NCI-H2081 treated with DMSO at 0.1 percent for 48 hours (cell line): ENCODE measurements at regions not wholly inside any gene's neighbourhood (a gene's known extent, or its start where the extent isn't known, plus 50 kb on each side); places are given as distances from the start of the nearest gene placed in this dataset.
"Not testable (repeated sequence)": the region's sequence is repeated elsewhere in the genome, so short reads cannot be mapped to it uniquely, and the experiment has no call there.

Experiments used
- DNase-seq: peaks from one replicate; lab custom pipeline; 2025; lab: John Stamatoyannopoulos, UW

DNA sequence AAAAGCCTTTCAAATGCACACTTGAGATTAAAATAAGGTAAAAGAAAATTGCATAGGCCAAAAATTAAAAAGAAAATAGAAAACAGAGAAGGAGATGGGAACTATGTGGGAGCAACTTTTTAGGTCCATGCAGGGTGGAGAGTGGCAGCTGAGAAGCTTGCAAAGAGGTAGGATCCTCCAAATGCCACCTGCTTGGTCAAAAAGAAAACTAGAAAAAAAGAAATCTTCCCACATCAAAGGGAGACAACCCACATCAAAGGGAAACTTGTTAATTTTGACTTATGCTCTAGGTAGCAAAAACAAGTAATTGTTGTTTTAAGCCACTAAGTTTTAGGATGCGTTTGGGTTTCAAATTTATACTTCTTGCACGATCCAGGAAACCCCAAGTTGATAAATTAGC is 342.9 kb downstream of the IL20RB start:
- DNase-seq, result no peak

- no peak for DNase-seq
Observed at GRCh38 chr3:137304313-137305056, 346.7 kb downstream of the IL20RB start.

DNA sequence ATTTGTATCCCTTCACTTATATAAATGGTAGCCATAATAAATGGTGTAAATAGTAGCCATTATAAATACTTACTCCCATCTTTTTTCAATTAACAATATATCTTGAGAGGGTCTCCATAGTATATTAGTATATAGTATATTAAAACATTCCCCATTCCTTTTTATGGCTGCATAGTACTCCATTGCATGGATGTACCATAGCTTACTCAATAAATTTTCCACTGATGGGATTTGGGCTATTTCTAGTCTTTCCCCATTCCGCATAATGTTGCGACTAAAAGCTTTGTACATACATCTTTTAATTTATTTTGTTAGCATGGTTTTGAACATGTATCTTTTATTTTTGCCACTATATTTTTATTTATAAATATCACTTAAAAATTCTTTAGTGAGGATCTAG is 366.3 kb downstream of the IL20RB start:
- DNase-seq, result no peak

DNA sequence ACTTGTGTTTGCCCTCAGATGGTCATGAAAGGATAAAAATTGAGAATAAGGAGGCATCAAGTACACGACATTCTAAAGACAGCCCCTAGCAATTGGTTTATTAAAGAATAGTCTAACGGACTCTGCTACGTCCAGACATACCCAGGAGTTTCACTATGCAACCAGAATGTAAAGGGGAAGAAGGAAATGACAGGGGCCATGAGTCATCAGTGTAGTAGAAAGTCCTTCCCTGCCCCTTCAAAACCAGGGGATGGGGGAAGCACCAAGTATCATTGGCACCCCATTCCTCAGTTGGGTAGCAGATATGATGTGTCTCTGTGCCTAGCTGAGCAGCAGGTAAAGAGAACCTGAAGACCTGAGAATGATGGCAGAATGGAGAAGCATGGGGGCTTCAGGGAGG is 367.4 kb downstream of the IL20RB start:
- DNase-seq, result no peak

- no peak for DNase-seq
Observed at GRCh38 chr3:137325934-137326333, 368.2 kb downstream of the IL20RB start.

- DNase-seq, result no peak
Observed at GRCh38 chr3:137329594-137329993, 371.8 kb downstream of the IL20RB start.

DNA sequence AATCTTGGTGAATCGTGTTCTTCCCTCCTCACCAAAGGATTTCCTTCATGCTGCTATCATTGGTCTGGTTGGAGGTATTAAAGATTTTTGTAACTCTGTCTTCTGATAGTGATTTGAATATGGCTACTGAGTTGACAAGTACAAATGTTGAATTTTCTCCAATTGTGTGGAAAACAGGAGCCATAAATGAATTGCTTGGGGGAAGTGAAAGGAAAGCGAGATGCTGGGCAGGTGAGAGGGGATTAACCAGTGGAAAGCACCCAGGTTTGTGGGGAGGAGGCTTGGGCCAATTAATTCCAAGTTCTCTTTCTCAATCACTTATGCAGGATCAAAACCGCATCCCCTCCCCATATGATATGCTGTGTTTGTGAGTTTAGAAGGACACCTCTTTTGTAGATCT is 372.5 kb downstream of the IL20RB start:
- no peak for DNase-seq

DNA sequence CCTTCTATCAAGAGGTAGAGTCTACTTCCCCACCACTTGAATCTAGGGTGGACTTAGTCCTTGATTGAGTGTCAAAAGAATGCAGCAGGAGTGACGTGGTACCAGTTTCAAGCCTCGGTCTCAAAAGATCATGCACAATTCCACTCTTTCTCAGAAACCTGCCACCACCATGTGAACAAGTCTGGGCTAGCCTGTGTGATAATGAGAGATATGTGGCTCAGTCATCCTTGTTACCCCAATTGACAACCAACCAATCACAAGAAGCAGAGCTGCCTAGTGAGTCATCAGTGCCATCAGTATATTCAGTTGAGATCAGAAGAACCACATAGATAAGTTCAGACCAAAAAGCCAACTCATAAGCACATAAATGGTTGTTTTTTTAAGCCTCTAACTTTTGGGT is 374.5 kb downstream of the IL20RB start:
- DNase-seq, result no peak

- no peak for DNase-seq
Observed at GRCh38 chr3:137335478-137335877, 377.7 kb downstream of the IL20RB start.

GRCh38 chr3:137338400-137338799 is 380.6 kb downstream of the IL20RB start:
- DNase-seq, result not testable (repeated sequence)

GRCh38 chr3:137343283-137343682 is 385.5 kb downstream of the IL20RB start:
- DNase-seq, result no peak

- DNase-seq, result no peak
Observed at GRCh38 chr3:137347132-137347531, 389.3 kb downstream of the IL20RB start.

GRCh38 chr3:137347817-137348368 is 390.1 kb downstream of the IL20RB start:
- no peak for DNase-seq

- DNase-seq, result no peak
Observed at GRCh38 chr3:137348936-137349335, 391.2 kb downstream of the IL20RB start.

DNA sequence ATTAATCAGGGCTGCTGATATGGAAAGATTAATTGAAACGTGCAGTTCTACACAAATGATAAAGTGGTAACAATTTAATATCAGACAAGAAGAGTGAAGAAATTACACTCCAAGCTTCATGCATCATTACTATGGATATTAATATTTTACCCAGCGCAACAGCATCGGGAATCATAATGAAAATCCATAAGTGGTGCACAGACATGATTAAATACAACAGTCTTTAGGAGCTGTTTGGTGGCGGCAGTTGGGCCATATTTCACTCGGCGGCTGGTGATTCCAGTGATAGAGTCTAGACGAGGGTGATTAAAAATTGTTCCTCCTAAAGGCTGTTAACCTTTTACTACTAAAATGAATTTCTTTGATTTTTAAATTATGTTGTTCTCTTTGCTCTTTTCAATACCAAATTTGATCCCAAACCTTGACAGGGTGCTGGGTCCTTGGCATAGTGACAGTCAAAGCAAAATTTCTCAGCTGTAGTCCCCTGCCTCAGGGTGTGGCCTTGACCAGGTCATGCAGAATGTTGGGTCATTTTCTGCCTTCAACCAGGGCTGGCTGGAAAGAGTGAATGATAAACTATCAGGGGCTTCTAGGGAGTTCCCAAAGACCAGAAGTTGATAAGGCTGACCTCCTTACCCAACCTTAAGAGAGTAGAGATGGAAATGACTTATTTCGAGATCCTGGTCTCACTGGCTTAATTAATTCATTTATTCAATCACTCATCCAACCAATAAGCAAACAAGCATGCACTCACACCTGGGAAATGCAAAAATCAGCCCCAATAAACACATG is 392.0 kb downstream of the IL20RB start:
- no peak for DNase-seq

DNA sequence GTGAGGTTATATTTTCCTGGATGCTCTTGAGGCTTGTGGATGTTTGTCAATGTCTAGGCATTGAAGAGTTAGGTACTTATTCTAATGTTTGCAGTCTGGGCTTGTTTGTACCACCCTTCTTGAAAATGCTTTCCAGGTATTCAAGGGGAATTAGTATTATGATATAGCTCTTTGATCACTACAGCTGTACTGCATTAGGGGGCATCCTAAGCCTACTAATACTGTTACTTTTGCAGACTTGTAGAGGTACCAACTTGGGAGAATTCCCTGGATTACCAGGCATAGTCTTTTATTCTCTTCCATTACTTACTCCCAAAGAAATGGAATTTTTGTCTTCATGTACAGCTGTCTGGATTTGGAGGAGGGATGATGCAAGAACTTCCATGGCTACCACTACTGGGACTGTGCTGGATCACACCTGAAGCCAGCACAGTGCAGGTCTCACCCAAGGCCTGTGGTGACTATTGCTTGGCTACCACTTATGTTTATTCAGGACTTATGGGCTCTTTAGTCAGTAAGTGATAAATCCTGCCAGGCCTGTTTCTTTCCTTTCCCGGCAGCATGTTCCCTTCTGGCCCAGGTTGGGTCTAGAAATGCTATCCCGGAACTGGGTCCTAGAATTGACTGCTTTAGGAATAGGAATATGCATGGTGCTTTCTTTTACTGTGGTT is 402.9 kb downstream of the IL20RB start:
- DNase-seq, result no peak

GRCh38 chr3:137382005-137382594 is 382.0 kb upstream of the SOX14 start:
- no peak for DNase-seq

DNA sequence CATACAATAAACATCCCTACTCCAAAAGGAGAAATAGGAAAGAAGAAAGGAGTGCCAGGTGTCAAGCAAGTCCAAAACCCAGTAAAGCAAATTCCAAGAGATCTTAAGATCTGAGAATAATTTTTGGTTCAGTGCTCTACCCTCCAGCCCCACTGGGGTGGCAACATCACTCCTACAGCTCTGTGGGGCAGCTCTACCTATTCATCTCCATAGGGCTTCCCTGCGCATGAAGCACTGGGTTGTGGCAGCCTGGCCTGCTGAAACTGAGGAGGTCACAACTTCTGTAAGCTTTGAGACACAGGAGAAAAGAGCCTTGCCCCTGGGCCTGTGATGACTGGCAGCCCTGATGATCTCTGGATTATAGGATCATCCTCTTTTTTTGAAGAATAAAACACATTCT is 378.2 kb upstream of the SOX14 start:
- DNase-seq, result no peak

DNA sequence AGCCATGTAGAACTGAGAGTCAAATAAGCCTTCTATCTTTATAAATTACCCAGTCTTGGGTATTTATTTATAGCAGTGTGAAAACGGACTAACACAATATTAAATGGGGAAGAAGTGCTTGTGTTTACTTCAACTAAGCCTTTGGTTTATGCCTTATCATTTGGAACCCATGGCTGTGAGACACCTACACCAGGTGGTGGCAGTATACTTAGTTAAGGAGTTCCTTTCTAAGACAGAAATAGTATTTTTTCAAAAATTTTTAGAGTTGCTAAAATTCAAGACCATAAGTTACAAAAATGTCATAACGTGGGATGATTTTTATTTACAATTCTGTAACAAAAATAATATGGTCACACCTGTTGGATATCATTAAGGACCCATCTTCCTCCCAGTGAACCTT is 354.5 kb upstream of the SOX14 start:
- DNase-seq, result no peak

DNA sequence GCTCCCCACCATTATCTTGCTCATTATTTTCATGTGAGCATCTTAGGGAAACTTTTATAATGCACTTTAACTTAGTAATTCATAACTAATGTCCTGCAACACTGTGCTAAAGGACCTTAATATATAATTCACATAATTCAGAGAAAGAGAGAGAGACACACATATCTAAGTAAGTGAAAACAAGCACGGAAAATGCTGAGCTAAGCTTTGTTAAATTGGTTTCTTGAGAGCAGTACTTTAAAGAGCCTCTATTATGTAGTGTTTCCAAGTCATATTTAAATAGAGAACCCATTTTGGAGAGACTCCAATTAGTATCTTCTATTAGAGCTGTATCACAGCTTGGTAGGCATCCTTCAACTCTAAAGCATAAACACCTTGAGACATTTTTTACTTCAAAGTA is 354.1 kb upstream of the SOX14 start:
- DNase-seq, result no peak

DNA sequence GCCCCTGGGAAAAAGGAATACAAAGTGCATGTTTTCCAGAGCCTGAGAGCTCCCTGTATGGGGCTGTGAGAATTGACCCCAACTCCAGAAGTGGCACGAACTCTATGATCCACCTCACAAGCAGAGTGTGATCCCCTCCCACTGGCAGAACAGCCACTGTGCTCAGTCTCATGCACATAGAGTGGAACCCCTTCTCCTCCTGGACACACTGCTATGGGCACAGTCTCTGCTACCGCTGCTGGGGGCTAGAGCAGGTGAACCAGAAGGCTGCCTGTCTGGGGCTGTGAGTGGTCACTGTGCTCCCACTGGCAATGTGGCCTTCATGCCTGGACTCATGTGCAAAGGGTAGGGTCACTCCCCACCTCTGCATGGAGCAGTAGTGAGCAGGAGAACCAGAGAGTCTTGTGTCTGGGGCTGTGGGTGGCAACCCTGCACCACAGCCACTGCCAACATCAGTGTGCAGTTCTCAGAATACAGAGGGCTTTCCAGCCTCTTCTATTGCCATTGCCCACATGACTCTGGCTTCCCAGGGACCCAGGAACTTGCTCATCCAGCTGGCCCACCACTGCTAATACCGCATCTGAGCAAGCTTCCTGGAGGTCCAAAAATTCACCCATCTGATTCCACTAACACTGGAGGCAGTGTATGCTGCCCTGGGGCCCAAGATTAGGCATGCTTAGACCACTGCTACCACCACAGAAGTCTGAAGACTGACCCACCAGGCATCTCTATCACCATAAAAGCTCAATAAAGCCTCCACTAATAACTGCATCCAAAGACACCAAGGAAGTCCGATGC is 343.7 kb upstream of the SOX14 start:
- DNase-seq, result no peak
